ENCODE measurements at regions not wholly inside any gene's neighbourhood (a gene's known extent, or its start where the extent isn't known, plus 50 kb on each side); places are given as distances from the start of the nearest gene placed in this dataset.
"Not testable (repeated sequence)": the region's sequence is repeated elsewhere in the genome, so short reads cannot be mapped to it uniquely, and the experiment has no call there.

- TF ChIP-seq POLR2A (IDR thresholded peaks at IDR 0.05): not testable (repeated sequence)
- TF ChIP-seq, protein P1, sequence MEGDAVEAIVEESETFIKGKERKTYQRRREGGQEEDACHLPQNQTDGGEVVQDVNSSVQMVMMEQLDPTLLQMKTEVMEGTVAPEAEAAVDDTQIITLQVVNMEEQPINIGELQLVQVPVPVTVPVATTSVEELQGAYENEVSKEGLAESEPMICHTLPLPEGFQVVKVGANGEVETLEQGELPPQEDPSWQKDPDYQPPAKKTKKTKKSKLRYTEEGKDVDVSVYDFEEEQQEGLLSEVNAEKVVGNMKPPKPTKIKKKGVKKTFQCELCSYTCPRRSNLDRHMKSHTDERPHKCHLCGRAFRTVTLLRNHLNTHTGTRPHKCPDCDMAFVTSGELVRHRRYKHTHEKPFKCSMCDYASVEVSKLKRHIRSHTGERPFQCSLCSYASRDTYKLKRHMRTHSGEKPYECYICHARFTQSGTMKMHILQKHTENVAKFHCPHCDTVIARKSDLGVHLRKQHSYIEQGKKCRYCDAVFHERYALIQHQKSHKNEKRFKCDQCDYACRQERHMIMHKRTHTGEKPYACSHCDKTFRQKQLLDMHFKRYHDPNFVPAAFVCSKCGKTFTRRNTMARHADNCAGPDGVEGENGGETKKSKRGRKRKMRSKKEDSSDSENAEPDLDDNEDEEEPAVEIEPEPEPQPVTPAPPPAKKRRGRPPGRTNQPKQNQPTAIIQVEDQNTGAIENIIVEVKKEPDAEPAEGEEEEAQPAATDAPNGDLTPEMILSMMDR (IDR thresholded peaks at IDR 0.05): not testable (repeated sequence)
Measured at GRCh38 chr2:221944452-221944851, 354.3 kb downstream of the PAX3 start.
